NCI-H82 treated with DMSO at 0.1 percent for 48 hours (cell line): ENCODE measurements at regions not wholly inside any gene's neighbourhood (a gene's known extent, or its start where the extent isn't known, plus 50 kb on each side); places are given as distances from the start of the nearest gene placed in this dataset.

Experiments used
- DNase-seq: peaks from one replicate; lab custom pipeline; 2025; ENCODE audit not compliant: unreplicated experiment; lab: John Stamatoyannopoulos, UW

- no peak for DNase-seq
These were observed 801.9 kb upstream of the SLITRK1 start for GRCh38 chr13:84684048-84684662.

DNA sequence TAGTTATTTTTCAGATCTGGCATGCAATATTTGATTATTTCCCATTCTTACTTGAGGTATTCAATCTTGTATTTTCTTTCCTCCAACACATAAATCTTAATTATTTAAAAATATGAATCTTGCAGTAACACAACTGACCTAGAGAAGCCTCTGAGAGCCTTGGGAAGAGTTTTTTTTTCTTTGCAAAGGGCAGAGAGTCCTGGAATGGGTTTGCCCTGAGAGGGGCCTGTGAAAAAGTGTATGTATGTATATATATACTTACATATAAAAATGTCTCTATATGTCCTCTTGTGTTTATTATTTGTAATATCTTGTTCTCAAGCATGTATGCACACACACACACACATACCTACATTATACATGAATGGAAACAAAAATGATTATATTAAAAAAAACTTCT lies 801.2 kb upstream of the SLITRK1 start:
- no peak for DNase-seq

- DNase-seq, result no peak
These were observed 795.6 kb upstream of the SLITRK1 start for GRCh38 chr13:84677836-84678235.

- no peak for DNase-seq
These were observed 790.3 kb upstream of the SLITRK1 start for GRCh38 chr13:84672616-84673015.

GRCh38 chr13:84670245-84670644 lies 788.0 kb upstream of the SLITRK1 start:
- no peak for DNase-seq

GRCh38 chr13:84668637-84669036 lies 786.4 kb upstream of the SLITRK1 start:
- no peak for DNase-seq

- no peak for DNase-seq
These were observed 780.2 kb upstream of the SLITRK1 start for GRCh38 chr13:84662491-84662890.

- no peak for DNase-seq
These were observed 779.4 kb upstream of the SLITRK1 start for GRCh38 chr13:84661718-84662117.

DNA sequence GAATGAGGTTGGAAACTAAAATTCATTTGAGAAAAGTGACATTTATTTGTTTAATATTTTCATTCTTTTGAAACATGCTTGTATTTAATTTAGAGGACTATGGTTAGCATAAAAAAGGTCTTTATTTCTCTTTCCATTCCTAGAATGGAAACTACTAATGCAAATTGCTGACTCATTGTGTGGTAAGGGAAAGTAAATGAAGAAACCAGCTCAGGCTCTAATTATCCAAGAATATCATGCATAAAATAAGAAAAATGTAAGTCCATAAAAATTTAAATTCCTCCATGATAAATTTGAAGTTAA lies 777.0 kb upstream of the SLITRK1 start:
- no peak for DNase-seq

DNA sequence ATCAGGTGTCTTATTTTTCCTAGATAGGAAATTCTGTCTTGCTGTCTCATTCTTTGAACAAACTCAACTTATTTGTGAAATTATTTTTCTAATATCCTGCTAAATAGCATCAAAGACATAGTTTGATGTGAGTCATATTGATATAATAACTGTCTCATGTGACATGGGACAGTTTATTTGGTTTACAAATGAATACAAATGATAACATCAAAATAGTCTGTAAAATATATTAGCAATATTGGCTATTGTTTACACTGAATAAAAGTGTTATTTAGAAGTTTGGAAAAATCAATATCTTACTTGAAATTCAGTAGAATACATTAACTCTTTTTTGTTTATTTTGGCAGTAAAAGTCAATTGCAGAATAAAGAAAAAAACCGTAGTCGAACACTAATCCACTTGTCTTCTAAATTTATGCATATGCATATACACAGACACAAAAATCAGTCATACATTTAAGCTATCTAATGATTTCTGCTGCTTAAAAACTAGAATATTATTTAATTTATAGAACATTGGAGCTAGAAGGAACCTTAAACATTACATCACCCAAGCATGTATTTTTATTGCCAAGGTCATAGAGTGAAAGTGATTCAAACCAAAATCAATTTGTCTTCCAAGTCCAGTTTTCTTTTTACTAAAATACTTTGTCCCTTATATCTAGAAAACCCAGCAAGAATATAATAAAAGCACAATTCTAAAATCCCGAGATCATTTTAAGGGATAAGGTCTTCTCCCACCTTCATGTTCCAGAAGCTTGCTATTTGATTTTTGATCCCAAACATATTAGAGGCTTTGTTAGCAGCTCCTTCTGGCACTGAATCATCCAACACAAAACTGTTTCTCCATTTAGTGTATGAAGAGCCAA lies 776.5 kb upstream of the SLITRK1 start:
- DNase-seq, result no peak

- DNase-seq, result no peak
These were observed 773.4 kb upstream of the SLITRK1 start for GRCh38 chr13:84655677-84656076.

DNA sequence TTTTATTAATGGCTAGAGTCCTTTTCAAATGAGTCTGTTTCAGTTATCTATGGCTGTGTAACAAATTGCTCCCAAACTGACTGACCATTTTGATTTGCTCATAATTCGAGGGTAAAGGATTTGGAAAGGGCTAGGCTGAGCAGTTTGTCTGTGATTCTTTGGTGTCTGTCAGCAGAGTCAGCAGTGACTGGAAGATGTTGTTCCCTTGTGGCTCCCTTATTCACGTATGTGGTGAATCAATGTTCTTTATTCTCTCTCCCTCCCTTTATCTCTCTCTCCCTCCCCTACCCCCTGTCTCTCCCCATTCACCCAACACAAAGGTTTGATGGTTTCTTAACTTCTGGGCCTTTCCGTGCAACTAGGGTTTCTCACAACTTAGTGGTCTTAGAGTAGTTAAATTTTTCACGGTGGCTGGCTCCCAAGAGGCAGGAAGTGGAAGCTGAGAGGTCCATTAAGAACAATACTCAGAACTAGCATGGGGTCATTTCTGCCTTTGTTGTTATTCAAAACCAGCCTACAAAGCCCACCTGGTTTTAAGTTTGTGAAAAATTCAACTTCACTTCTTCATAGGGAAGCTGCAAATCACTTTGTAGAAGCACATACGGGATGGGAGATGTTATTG lies 772.5 kb upstream of the SLITRK1 start:
- DNase-seq, result no peak

- no peak for DNase-seq
These were observed 771.8 kb upstream of the SLITRK1 start for GRCh38 chr13:84653915-84654534.

GRCh38 chr13:84651705-84652104 lies 769.4 kb upstream of the SLITRK1 start:
- DNase-seq, result no peak

DNA sequence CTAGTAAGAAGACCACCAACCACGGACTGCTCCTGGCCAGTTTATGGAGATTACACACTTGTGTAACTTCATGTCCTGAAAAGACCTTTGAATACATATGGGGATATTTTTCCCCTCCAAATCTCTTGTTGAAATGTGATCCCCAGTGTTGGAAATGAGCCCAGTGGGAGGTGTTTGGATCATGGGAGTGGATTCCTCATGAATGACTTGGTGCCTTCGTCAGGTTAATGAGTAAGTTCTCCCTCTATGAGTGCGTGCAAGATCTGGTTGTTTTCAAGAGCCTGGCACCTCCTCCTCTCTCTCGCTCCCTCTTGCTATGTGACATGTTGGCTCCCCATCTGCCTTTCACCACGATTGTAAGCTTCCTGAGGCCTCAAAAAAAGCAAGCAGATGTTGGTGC lies 769.0 kb upstream of the SLITRK1 start:
- no peak for DNase-seq

DNA sequence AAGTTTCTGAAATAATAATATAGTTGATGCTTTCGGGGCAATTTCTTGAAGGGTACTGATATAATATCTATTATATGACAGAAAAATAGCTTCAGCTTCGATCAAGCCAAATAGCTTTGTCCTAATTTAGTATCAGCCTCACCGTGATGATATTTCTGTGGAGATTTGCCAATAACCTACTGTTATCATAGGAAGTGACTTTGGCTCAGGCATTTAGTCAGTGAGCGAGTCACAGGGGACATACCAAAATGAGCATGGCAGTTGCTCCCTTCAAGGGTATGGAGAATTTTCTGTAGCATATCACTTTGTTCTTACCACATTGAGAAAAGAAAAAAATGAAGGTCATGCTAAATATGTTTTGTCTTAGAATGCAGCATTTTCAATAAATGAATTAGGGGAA lies 767.6 kb upstream of the SLITRK1 start:
- DNase-seq, result no peak

DNA sequence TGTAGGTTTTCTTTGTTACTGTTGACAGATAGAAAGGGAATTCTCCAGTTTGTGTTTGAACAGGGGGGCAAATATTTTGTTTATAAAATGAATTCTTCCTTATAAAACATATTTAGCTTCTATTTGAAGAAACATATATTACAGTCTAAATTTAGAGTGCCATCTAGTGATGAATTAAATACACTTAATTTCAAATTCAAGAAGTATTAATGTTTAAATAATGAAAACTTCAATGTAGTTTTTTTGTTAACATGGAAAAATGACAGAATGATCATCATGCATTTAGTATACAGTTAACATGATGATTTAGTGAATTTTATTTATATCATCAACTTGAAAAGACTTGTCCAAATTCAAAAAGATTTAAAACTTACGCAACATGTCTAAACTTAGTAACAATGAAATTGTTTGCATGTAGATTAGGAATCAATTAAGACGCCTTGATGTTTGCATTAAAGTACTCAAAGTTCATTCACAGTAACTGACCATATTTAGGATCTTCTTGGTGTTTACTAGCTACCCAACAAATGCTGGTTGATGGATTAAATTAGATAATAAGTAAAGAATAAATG lies 765.9 kb upstream of the SLITRK1 start:
- DNase-seq, result no peak

- no peak for DNase-seq
These were observed 764.7 kb upstream of the SLITRK1 start for GRCh38 chr13:84646957-84647356.

DNA sequence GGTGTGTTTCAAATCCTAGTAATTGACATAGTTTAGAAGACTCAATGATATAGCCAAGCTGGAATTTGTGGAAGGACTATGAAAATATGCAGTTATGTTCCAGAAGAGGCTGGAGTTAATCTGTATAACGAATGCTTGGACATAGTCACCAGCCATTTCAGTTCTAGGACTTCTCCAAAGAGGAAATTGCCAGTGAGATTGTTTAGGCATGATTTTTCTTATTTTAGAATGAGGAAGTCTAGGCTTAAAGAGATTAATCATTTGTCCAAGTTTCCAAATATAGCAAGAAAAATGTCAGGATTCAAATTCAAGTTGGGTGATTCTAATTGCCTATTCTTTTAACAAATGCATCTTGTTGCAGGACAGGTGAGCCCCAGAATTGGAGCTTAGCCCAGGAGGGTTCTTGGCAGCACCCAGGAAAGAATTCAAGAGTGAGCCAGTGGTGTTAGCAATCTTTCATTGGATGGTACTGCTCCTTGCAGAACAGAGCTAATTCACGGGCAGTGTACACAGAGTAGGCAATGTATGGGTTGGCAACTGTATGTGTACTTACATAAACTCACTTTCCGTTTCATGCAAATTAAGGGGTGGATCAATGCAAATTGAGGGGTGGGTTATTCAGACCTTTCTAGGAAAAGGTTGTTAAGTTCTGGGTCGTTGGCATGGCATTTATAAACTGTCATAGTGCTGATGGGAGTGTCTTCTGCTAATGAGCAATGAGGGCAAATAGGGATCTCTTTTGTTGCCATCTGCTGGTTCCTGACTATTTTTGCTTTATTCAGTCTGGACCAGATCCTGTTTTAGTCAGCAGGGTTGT lies 763.1 kb upstream of the SLITRK1 start:
- no peak for DNase-seq

DNA sequence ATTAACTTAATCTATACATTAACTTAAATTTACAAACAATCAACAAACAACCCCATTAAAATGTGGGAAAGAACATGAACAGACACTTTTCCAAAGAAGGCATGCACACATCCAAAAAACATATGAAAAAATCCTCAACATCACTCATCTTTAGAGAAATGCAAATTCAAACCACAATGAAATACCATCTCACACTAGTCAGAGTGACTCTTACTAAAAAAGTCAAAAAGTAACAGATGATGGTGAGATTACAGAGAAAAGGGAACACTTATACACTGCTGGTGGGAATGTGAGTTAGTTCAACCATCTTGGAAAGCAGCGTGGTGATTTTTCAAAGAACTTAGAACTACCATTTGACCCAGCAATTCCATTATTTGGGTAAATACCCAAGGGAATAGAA lies 759.2 kb upstream of the SLITRK1 start:
- DNase-seq, result no peak

DNA sequence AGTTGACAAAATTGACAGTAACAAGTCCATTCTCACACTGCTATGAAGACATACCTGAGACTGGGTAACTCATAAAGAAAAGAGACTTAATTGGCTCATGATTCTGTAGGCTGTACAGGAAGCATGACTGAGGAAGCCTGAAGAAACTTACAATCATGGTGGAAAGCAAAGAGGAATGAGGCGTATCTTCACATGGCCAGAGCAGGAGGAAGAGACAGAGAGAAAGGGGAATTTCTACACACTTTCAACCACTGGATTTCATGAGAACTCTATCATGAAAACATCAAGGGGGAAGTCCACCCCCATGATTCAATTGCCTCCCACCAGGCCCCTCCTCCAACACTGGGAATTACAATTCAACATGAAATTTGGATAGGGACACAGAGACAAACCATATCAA lies 758.4 kb upstream of the SLITRK1 start:
- no peak for DNase-seq
